ENCODE measurements at regions not wholly inside any gene's neighbourhood (a gene's known extent, or its start where the extent isn't known, plus 50 kb on each side); places are given as distances from the start of the nearest gene placed in this dataset.

- TF ChIP-seq CTCF (IDR thresholded peaks at IDR 0.05), result no peak
- TF ChIP-seq POLR2A (IDR thresholded peaks at IDR 0.05), result no peak
- no peak for TF ChIP-seq POLR2AphosphoS5 (IDR thresholded peaks at IDR 0.05)
Observed at GRCh38 chr2:241956521-241957110, 87.1 kb downstream of the RTP5 start.

Measured in suprapubic skin (tissue), 4 donors.